ENCODE measurements at regions not wholly inside any gene's neighbourhood (a gene's known extent, or its start where the extent isn't known, plus 50 kb on each side); places are given as distances from the start of the nearest gene placed in this dataset.
"Not testable (repeated sequence)": the region's sequence is repeated elsewhere in the genome, so short reads cannot be mapped to it uniquely, and the experiment has no call there.

GRCh38 chr18:15164446-15164845 is 416.5 kb downstream of the ANKRD30B start:
- not testable (repeated sequence) for H3K27ac ChIP-seq

GRCh38 chr18:15165048-15165447 is 417.1 kb downstream of the ANKRD30B start:
- no peak overlapping the region for H3K27ac ChIP-seq
- no peak for TF ChIP-seq CTCF (conservative IDR thresholded peaks at IDR 0.05)

- H3K27ac ChIP-seq = not testable (repeated sequence)
These were observed 445.1 kb downstream of the ANKRD30B start for GRCh38 chr18:15193028-15193427.

GRCh38 chr18:15193813-15194212 is 445.8 kb downstream of the ANKRD30B start:
- H3K27ac ChIP-seq = not testable (repeated sequence)

GRCh38 chr18:15197338-15198115 is 449.6 kb downstream of the ANKRD30B start:
- H3K27ac ChIP-seq = peak overlapping the region; percentile 89; the same call in 1 of the 2 replicates

- TF ChIP-seq CTCF (conservative IDR thresholded peaks at IDR 0.05) = no peak
These were observed 450.1 kb downstream of the ANKRD30B start for GRCh38 chr18:15198116-15198389.

More at GRCh38 chr18:15198116-15198389, 450.1 kb downstream of the ANKRD30B start:
- H3K27ac ChIP-seq = peak overlapping the region; percentile 89; the same call in 1 of the 2 replicates
